ENCODE measurements at regions not wholly inside any gene's neighbourhood (a gene's known extent, or its start where the extent isn't known, plus 50 kb on each side); places are given as distances from the start of the nearest gene placed in this dataset.
"Not testable (repeated sequence)": the region's sequence is repeated elsewhere in the genome, so short reads cannot be mapped to it uniquely, and the experiment has no call there.

DNA sequence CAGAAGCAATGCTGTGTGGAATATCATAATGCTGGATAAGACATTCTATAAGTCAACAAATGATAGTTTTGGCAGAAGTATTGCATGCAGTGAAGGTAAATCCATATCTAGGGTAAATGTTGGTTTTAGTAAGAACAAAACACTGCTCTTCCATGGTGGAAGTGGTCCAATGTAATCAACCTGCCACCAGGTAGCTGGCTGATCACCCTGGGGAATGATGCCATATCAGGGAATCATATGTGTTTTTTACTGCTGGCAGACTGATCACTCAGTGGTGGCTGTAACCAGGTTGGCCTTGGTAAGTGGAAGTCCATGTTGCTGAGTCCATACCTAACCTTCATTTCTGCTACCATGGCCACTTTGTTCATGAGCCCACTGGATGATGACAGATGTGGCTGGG is 74.0 kb upstream of the CENPE start:
- Histone ChIP-seq H3K27me3 (ENCODE audit: insufficient read depth, low read length) (no peaks in the 10 kb centered on the region), H3K4me2 (ENCODE audit: low read length) (no peak overlapping the region), H2AFZ (ENCODE audit: low read length) (no peak overlapping the region), H3F3A (ENCODE audit: insufficient read depth, low read length) (no peaks in the 10 kb centered on the region), H3K4me3 (ENCODE audit: low read depth, low read length, poor library complexity, severe bottlenecking) (no peak overlapping the region), H3K27ac (ENCODE audit: low read depth, low read length, poor library complexity, severe bottlenecking) (no peak overlapping the region), H3K9me3 (ENCODE audit: low read length) (no peaks in the 10 kb centered on the region), H3K79me2 (ENCODE audit: insufficient read depth, low read length) (no peaks in the 10 kb centered on the region), H4K20me1 (ENCODE audit: insufficient read depth, low read length) (no peaks in the 10 kb centered on the region), H3K36me3 (ENCODE audit: insufficient read depth, low read length) (no peaks in the 10 kb centered on the region), H3K9me2 (ENCODE audit: low read depth, low read length) (no peaks in the 10 kb centered on the region), H3K9ac (ENCODE audit: low read length) (no peak overlapping the region), H3K4me1 (ENCODE audit: insufficient read depth, low read length, severe bottlenecking) (no peaks in the 10 kb centered on the region)
- TF ChIP-seq, protein P1, sequence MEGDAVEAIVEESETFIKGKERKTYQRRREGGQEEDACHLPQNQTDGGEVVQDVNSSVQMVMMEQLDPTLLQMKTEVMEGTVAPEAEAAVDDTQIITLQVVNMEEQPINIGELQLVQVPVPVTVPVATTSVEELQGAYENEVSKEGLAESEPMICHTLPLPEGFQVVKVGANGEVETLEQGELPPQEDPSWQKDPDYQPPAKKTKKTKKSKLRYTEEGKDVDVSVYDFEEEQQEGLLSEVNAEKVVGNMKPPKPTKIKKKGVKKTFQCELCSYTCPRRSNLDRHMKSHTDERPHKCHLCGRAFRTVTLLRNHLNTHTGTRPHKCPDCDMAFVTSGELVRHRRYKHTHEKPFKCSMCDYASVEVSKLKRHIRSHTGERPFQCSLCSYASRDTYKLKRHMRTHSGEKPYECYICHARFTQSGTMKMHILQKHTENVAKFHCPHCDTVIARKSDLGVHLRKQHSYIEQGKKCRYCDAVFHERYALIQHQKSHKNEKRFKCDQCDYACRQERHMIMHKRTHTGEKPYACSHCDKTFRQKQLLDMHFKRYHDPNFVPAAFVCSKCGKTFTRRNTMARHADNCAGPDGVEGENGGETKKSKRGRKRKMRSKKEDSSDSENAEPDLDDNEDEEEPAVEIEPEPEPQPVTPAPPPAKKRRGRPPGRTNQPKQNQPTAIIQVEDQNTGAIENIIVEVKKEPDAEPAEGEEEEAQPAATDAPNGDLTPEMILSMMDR (IDR thresholded peaks at IDR 0.05; ENCODE audit: low read length): no peak
- TF ChIP-seq EZH2 (IDR thresholded peaks at IDR 0.05; ENCODE audit: borderline replicate concordance, low read length): no peak

DNA sequence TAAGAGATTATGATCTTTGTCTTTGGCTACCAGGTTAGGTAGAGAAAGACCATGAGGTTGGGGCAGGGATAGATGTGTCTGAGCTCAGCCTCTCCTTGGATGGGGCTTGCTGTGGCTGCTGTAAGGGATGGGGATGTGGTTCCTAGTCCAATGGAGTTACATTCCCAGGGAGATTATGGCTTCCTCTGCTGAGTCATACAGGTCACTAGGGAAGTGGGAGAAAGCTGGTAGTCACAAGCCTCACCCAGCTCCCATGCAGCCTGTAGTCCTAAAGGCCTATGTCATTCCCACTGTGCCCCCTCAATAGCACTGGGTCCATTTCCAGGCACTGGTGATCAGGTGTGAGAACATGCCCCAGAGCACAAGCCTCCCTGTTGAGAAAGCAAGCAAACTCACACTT is 70.6 kb upstream of the CENPE start:
- Histone ChIP-seq H3K9ac (ENCODE audit: low read length) (no peak overlapping the region), H3K9me3 (ENCODE audit: low read length) (no peaks in the 10 kb centered on the region), H3K4me2 (ENCODE audit: low read length) (no peak overlapping the region), H3K4me3 (ENCODE audit: low read depth, low read length, poor library complexity, severe bottlenecking) (no peak overlapping the region), H4K20me1 (ENCODE audit: insufficient read depth, low read length) (no peaks in the 10 kb centered on the region), H3K79me2 (ENCODE audit: insufficient read depth, low read length) (no peaks in the 10 kb centered on the region), H3K9me2 (ENCODE audit: low read depth, low read length) (no peaks in the 10 kb centered on the region), H3K36me3 (ENCODE audit: insufficient read depth, low read length) (no peaks in the 10 kb centered on the region), H2AFZ (ENCODE audit: low read length) (no peak overlapping the region), H3F3A (ENCODE audit: insufficient read depth, low read length) (no peaks in the 10 kb centered on the region), H3K4me1 (ENCODE audit: insufficient read depth, low read length, severe bottlenecking) (no peaks in the 10 kb centered on the region), H3K27me3 (ENCODE audit: insufficient read depth, low read length) (no peaks in the 10 kb centered on the region), H3K27ac (ENCODE audit: low read depth, low read length, poor library complexity, severe bottlenecking) (no peak overlapping the region)
- TF ChIP-seq EZH2 (IDR thresholded peaks at IDR 0.05; ENCODE audit: borderline replicate concordance, low read length): no peak
- TF ChIP-seq, protein P1 (IDR thresholded peaks at IDR 0.05; ENCODE audit: low read length): no peak

DNA sequence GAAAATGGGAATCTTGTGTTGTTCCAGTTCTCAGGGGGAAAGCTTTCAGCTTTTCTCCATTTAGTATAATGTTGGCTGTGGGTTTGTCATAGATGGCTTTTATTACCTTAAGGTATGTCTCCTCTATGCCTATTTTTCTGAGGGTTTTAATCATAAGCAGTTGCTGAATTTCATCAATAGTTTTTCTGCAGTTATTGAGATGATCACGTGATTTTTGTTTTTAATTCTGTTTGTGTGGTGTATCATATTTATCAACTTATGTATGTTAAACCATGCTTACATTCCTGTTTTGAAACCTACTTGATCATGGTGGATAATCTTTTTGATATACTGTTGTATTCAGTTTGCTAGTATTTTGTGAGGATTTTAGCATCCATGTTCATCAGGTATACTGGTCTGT is 66.8 kb upstream of the CENPE start:
- H3F3A ChIP-seq (ENCODE audit: insufficient read depth, low read length): no peaks in the 10 kb centered on the region
- H3K36me3 ChIP-seq (ENCODE audit: insufficient read depth, low read length): no peaks in the 10 kb centered on the region
- no peak overlapping the region for H3K9ac ChIP-seq (ENCODE audit: low read length)
- H3K27ac ChIP-seq (ENCODE audit: low read depth, low read length, poor library complexity, severe bottlenecking): no peak overlapping the region
- TF ChIP-seq, protein P1 (IDR thresholded peaks at IDR 0.05; ENCODE audit: low read length): no peak
- TF ChIP-seq EZH2 (IDR thresholded peaks at IDR 0.05; ENCODE audit: borderline replicate concordance, low read length): no peak
- no peak overlapping the region for H3K4me3 ChIP-seq (ENCODE audit: low read depth, low read length, poor library complexity, severe bottlenecking)
- no peaks in the 10 kb centered on the region for H3K27me3 ChIP-seq (ENCODE audit: insufficient read depth, low read length)
- no peaks in the 10 kb centered on the region for H3K79me2 ChIP-seq (ENCODE audit: insufficient read depth, low read length)
- H3K9me3 ChIP-seq (ENCODE audit: low read length): no peaks in the 10 kb centered on the region
- H2AFZ ChIP-seq (ENCODE audit: low read length): no peak overlapping the region
- no peaks in the 10 kb centered on the region for H4K20me1 ChIP-seq (ENCODE audit: insufficient read depth, low read length)
- H3K4me2 ChIP-seq (ENCODE audit: low read length): no peak overlapping the region
- no peaks in the 10 kb centered on the region for H3K4me1 ChIP-seq (ENCODE audit: insufficient read depth, low read length, severe bottlenecking)
- H3K9me2 ChIP-seq (ENCODE audit: low read depth, low read length): no peaks in the 10 kb centered on the region

DNA sequence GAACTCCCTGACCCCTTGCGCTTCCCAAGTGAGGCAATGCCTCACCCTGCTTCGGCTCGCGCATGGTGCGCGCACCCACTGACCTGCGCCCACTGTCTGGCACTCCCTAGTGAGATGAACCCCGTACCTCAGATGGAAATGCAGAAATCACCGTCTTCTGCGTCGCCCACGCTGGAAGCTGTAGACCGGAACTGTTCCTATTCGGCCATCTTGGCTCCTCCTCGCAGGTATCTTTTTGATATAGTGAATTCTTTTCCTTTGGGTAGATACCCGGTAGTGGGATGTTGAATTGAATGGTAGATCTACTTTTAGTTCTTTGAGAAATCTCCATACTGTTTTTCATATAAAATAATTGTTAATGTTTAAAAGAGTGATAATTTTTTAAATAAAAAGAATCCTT is 57.9 kb upstream of the CENPE start:
- H3K4me3 ChIP-seq (ENCODE audit: low read depth, low read length, poor library complexity, severe bottlenecking); H3K4me1 ChIP-seq (ENCODE audit: insufficient read depth, low read length, severe bottlenecking); H3K9me3 ChIP-seq (ENCODE audit: low read length); H3K9me2 ChIP-seq (ENCODE audit: low read depth, low read length); H3K9ac ChIP-seq (ENCODE audit: low read length); H3K27ac ChIP-seq (ENCODE audit: low read depth, low read length, poor library complexity, severe bottlenecking); H3F3A ChIP-seq (ENCODE audit: insufficient read depth, low read length); H4K20me1 ChIP-seq (ENCODE audit: insufficient read depth, low read length); H3K27me3 ChIP-seq (ENCODE audit: insufficient read depth, low read length); H3K4me2 ChIP-seq (ENCODE audit: low read length); H3K36me3 ChIP-seq (ENCODE audit: insufficient read depth, low read length); H3K79me2 ChIP-seq (ENCODE audit: insufficient read depth, low read length); H2AFZ ChIP-seq (ENCODE audit: low read length): not testable (repeated sequence)

Measured in OCI-LY1 (cell line).